GM19239 (cell line): ENCODE measurements at regions not wholly inside any gene's neighbourhood (a gene's known extent, or its start where the extent isn't known, plus 50 kb on each side); places are given as distances from the start of the nearest gene placed in this dataset.
"Not testable (repeated sequence)": the region's sequence is repeated elsewhere in the genome, so short reads cannot be mapped to it uniquely, and the experiment has no call there.

Experiments used
- DNase-seq: peaks from one replicate; pipeline ENCODE4 v3.0.0; 2011; ENCODE audit warnings: low spot score; ENCODE audit not compliant: insufficient read length
- FAIRE-seq: peaks from 2 replicates; lab custom pipeline; 2011; peaks lifted over from hg19 to GRCh38; lab: Jason Lieb, UNC

DNA sequence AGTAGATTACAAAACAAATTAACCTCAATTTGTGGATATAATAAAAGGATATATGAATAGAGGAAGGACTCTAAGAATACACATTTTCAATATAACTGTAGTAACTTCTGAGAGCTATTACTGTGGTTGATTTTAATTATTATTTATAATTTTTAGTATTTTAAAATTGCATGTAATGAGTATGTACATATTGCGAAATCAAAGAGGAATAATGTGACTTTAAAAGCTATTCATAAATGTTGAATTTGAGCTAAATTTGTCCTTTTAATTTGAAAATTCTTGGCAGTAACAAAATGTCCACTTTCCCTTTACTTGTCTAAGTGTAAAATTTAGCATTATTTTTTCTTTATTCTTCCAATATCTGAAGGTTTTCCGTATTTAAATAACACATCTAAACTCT lies 750.6 kb upstream of the PCDH15 start:
- FAIRE-seq (no peak), DNase-seq (no peak)

DNA sequence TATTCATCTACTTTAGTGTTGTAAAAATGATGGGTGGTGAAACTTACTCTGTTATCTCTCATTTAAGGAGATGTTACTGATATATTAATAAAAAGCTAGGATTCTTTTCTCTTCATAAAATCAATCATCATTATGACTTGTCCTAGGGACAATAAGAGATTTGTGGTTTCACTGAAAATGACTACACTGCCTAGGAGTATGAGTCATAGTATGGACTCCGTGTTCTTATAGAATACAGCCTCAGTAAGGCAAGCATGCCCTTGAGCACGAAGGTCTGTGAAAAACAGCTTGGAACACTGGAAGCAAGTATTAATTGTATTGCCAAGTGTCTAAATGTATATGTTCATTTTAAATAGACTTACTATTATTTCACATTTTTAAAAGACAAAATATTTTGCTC lies 749.2 kb upstream of the PCDH15 start:
- FAIRE-seq (no peak), DNase-seq (no peak)

DNA sequence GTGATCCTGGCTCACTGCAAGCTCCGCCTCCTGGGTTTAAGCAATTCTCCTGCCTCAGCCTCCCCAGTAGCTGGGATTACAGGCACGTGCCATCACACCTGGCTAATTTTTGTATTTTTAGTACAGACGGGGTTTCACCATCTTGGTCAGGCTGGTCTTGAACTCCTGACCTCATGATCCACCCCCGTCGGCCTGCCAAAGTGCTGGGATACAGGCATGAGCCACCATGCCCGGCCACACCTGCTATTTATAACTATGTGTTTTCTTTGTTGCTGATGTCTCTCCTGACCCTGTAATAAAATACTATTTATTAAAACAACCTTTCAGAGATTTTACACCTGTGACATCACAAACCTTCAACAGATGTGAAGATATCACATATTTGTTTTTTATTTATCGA lies 736.5 kb upstream of the PCDH15 start:
- FAIRE-seq, DNase-seq: not testable (repeated sequence)

DNA sequence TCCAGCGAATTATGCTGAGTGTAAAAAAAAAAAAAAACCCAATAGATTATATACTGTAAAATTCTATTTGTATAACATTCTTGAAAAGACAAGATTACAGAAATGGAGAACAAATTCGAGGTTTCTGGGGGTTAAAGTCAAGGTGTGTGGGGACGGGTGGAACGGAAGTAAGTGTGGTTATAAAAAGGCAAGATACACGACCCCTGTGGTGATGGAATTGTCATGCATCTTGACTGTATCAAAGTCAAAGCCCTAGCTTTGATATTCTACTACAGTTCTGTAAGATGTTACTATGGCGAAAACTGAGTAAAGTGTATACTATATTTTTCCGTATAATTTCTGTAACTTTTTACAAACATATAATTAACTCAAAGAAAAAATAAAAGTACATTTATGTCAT lies 718.2 kb upstream of the PCDH15 start:
- FAIRE-seq = no peak
- no peak for DNase-seq

DNA sequence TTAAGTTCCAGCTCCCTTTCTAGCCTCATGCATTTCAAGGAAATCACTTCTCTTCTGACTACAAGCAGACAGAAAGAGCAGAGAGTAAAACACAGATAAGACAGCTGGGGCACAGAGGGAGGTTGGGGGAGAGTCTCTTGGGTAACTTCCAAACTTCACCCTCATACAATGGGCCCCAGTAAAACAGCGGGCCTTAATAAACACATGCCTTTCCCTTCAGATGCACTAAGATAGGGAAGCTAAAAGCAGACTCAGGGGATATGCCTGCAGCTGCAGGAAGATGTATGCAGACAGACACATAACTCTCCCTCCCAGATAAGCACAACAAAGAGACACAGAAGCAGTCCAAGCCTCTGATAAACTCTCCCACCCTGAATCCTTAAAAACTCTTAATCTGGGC lies 717.4 kb upstream of the PCDH15 start:
- FAIRE-seq = not testable (repeated sequence)

DNA sequence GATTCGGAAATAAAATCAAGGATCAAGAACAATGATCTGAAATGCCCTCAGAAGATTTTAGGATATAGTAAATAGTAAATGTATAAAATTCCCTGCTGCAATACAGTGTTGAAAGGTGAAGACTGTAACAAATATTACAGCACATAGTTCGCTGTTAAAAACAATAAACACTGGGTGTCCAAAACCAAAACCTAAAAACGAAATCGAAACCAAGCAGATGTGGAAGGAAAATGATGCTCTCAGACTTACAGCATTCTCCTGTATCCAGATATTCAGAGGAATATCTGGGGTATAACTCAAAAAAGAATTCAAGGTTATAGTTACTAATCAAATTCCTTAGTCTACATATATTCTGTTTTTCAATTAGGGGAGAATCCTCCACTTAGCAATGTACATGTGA lies 708.1 kb upstream of the PCDH15 start:
- DNase-seq = no peak
- FAIRE-seq = no peak

More for the DNA sequence above, 717.4 kb upstream of the PCDH15 start:
- DNase-seq = not testable (repeated sequence)

DNA sequence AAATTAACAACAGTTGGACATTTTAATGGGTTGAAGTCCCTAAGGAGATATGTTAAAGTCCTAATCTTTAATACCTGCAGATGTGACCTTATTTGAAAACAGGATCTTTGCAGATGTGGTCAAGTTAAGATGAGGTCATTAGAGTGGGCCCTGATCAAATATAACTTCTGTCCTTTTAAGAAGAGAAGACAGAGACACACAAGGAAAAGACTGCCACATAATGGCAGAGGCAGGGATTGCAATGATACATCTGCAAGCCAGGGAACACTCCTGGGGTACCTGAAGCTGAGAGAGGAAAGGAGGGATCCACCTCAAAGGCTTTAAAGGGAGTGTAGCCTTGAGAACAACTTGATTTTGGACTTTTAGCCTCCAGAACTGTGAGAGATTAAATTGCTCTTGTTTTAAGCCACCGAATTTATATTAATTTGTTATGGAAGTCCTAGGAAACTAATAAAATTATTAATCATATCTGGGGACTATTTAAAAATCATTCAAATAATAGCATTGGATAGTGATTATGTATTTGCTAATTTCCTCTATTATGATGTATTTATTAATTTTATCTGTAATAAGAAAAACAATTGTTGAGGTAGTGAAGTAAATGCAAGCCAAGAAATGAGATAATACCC lies 700.0 kb upstream of the PCDH15 start:
- FAIRE-seq (no peak), DNase-seq (no peak)

DNA sequence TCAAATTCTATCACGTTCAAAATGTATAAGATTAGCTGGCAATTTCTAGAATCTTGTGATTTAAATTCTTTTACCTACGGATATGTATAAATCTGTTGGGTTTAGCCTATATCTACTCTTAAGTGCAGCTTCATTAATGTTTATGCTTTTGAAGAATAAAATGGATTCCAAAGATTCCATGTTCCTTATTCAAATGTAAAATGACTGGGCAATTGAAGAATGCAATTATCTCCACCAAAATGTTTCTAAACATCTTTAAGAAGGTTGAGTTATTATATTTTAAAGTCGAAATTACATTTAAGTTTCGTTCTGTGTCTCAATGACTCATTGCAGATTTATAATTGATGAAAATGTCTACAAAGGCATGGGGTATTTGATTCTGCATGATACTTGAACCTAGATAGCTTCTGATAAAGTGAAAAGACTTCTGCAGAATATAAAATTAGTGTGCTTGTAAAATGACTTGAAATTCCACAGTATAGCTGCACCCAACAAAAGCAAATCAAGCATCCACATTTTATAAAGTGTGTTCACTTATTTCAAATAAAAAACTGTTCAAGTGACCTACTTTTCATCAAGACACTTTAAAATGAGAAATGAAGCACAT lies 697.0 kb upstream of the PCDH15 start:
- no peak for DNase-seq
- FAIRE-seq = no peak

DNA sequence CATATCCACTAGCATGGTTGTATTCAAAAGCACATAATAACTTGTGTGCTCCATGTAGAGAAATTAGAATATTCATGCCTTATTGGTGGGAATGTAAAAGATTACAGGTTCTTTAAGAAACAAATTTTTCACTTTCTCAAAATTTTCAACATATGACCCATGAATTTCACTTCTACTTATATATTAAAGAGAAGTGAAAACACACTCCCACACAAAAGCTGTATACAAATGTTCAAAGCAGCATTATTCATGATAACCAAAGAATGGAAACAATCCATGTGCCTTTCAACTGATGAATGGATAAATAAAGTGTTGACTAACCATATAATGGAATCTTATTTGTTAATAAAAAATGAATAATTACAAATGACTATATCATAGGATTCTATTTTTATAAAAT lies 694.5 kb upstream of the PCDH15 start:
- DNase-seq (no peak), FAIRE-seq (no peak)

DNA sequence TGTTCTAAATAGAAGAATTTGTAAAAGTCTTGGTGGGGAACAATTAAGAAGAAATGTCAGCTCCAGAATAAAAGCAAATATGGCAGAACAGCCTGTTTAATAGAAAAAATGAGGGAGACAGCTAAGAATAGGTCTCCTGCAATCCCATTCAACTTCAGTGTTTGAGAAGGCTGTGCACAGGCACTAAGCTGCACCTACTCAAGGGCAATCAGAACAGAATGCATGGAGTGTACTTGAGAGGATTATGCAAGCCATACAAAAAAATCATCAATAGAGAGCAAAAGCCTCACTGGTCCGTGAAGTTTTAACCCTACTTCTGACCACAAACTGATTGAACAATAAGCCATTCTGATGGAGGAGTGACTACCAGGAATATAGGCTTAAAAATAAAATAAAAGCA lies 690.7 kb upstream of the PCDH15 start:
- FAIRE-seq (no peak), DNase-seq (no peak)

DNA sequence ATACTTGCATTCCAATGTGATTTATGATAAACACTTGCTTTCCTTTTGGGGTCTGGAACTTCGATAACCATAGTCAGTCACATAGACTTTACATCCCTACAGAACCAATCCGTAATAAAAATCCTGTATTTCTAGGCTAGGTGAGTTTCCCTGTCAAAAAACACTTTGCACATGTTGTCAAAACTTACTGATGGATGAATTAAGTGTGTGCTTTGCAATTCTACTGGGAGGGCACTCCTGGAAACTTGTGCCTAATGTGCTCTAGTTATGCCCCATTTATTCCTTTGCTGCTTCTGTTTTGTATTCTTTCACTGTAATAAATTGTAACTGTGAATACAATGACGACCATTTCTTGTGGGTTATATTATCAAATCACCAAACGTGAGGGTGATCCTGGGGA lies 684.8 kb upstream of the PCDH15 start:
- FAIRE-seq = no peak
- DNase-seq = no peak

DNA sequence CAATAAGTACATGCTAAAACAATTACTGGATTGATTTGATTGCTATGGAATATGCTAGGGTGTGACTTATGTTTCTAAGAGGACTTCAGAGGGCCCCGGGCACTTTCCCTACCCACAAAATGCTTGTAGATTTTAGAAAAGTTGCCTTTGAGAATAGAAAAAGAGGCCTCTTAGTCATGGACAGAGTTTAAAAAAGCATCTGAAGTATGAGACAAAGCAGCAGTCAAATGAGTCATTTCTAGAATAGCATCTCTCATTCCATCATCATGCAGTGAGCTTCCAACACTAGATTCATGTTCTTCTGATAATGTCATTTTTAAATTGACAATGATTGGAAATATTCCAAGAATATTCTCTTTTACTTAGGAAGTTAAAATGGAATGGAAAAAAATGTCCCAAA lies 675.1 kb upstream of the PCDH15 start:
- FAIRE-seq = no peak
- no peak for DNase-seq

DNA sequence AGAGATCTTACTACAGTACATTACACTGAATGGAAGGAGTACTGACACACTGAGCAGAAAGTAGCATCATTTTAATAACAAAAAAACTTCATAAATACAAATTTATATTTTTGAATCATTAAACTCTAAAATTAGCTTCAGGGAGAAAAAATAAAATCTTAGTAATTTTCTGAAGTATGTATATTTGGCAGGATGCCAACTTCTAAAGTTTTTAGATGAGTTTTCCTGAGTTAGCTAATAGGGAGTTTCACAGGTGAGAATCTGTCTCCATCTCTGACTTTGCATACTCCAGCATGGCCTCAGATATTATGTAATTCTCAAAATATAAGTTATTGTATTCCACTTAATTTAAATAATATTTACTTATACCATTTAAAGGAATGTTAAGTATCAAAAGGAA lies 673.2 kb upstream of the PCDH15 start:
- DNase-seq (no peak), FAIRE-seq (no peak)

DNA sequence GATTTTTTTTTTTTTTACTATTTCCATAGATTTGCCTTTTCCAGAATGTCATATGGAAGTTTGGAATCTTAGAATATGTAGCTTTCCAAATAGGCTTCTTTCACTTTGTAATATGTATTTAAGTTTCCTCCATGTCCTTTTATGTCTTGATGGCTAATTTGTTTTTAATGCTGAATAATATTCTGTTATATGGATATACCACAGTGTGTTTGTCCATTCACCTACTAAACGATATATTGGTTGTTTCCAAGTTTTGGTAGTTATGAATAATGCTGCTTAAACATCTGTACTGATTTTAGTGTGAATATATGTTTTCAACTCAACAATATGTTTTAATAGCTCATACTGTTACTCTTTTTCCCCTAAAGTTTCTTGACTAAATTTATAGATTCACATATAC lies 669.8 kb upstream of the PCDH15 start:
- DNase-seq (no peak), FAIRE-seq (no peak)

DNA sequence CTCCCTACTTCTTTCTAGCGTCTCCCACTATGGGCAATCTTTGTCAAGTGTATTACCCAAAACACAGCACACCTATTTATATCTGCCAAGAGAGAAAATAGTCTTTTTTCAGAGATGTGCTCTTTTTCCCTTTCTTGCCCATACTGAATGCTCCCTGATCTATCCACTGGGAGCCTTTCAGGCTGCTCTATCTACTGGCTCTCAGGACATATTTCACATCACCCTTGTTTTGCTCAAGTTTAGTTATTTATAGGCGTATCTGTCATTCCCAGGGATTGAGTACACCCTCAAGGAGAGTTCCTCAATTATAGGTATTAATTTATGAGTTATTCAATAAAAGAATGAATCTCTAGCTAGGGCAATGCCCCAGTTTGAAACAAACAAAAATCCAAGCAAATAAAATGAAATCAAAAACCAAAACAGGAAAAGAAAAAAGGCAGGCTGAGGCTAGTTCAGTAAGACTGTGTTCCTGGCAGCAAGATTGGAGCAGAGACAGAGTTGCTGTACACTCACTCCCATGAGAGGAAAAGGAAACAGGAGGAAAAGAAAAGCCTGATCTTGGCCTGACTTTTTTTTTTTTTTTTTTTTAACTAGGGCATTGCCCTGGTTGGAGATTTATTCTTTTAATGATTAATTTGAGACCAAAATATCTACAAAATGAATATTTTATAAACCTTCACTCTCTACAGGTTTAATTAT lies 665.9 kb upstream of the PCDH15 start:
- DNase-seq = no peak

DNA sequence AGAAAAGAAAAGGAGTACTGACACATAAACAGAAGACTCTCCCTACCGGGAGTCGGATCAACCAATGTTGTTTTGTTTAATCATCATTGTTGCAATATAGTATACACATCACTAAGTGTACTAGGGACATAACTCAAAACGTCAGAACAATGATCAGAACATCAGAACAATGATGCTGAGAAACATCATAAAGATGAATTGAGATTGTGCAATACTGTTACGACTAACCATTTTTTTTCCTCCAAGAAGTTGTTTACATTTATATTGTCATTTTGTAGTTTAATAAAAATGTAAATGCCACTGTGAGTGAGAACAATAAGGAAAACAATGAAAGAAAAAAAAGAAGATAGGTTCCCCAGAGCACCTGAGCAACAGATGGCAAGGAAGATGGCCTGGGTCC lies 663.1 kb upstream of the PCDH15 start:
- FAIRE-seq = no peak
- DNase-seq = no peak

More for the DNA sequence above, 665.9 kb upstream of the PCDH15 start:
- no peak for FAIRE-seq

DNA sequence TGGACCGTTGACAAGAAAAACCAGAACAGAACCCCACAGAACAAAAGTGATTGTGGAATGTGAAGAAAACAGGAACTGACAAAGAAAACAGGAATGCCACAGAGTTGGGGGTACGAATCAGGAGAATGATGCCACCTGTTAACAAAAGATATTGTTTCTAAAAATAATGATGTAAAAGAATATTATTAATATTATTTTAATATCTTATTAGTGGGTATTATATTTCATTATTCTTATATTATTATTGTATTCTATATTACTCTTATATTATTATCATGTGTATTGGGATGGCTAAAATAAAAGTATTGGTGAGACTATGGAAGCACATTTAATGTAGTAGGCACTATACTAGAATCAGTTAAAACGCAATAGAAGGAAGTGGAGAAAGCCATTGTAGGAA lies 659.0 kb upstream of the PCDH15 start:
- no peak for FAIRE-seq
- no peak for DNase-seq

DNA sequence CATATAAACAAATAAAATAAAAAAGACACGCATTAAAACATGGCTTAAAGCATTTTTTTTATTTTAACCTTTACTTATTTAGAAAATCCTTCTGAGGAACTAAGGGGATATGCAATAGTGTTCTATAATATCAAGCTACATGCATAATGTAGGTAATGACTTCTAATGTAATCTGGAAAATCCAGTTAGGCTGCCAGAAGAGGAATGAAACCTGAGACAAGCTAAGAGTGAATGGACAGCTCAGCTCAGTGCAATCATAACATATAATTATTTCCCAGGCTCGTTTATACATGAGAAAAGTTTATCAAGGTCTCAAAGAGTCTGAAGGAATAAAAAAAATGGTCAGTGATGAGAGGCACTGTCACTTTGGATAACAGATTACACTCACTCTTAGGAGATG lies 649.0 kb upstream of the PCDH15 start:
- DNase-seq (no peak), FAIRE-seq (no peak)

DNA sequence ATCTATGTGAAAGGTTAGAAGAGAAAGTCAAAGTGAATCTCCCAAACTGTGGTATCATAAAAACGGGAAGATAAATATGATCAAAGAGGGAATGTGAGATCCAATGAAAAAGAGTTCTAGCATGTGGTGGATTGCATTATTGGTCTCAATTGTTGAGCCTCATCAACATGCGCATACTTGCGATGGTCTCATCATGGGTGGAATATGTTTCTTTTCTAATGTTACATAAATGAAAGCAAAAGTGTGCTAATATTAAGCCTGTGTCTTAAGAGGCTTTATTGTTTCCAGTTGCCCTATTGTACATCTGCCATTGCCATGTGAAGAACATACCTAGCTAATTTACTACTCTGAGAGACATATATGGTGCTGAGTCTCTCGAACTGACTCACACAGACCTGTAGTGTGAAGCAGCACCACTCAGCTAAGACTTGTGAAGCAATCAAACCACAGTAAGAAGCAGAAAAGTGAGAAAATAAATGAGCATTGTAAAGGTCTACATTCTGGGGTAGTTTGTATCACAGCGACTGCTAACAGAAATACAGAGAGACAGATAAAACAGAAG lies 645.5 kb upstream of the PCDH15 start:
- DNase-seq (no peak), FAIRE-seq (no peak)

DNA sequence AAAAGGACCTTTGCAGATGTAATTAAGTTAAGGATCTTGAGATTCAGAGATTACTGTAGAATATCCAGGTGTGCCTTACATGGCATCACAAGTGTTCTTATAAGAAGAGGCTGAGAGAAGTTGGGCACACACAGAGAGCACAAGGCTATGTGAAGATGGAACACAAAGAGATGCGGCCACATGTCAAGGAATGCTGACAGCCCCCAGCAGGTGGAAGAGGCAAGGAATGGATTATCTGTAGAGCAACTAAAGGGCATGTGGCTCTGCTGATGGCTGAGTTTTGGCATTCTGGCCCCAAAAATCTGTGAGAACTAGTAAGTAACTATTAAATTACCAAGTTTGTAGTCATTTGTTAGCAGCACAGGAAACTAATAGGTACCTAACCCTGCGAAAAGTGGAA lies 640.7 kb upstream of the PCDH15 start:
- FAIRE-seq = no peak
- no peak for DNase-seq

DNA sequence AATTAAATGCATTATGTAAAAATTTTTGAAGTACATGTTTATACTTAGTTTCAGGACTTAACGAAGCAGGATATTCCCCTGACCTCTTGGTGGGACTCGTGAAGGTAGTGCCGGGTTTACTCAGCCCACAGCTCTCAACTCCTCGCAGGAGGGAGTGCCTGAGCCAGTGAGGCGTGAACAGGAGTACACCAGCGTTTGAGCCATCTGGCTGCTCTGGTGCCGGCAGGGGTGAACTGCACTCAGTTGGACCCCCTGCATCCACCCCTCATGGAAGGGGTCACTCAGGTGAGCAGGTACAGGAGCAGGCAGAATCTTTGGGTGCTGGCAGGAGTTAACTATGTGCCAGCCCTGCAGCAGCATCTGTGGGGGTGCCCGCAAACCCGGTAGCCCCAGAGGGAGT lies 625.1 kb upstream of the PCDH15 start:
- DNase-seq (no peak), FAIRE-seq (no peak)
